HCT116 (cell line): ENCODE measurements at regions not wholly inside any gene's neighbourhood (a gene's known extent, or its start where the extent isn't known, plus 50 kb on each side); places are given as distances from the start of the nearest gene placed in this dataset.

Experiments
- ATAC-seq: fragments of 200-7000 bp; cut with Tn5 transposase; 2 replicates; pipeline ENCODE4 v1.9.1; 2020; ENCODE audit warnings: mild to moderate bottlenecking, moderate library complexity
- BruUV-seq: library from RNA; stranded (reverse); fragments of 400-500 nt; replicated peaks from 2 replicates; lab custom pipeline; 2021; lab: Mats Ljungman, UMichigan
- CTCF ChIA-PET: fragments of 300-600 bp; sonication (Branson Sonifier 250); formaldehyde crosslinking; loops from one replicate; lab custom pipeline; 2021; ENCODE audit warnings: antibody characterized with exemption; lab: Charles Lee
- POLR2A ChIA-PET: fragments of 300-600, 350-600 bp; sonication (Branson Sonifier 250); formaldehyde crosslinking; loops from one replicate; lab custom pipeline; 2021; ENCODE audit warnings: antibody characterized with exemption; lab: Charles Lee
- RAD21 ChIA-PET, 2 experiments: fragments of 300-600 bp; sonication (Branson Sonifier 250); formaldehyde crosslinking; loops; one replicate each; lab custom pipeline; 2023; ENCODE audit warnings: low total read pairs in 2 of 2; ENCODE audit not compliant: uncharacterized antibody in 2 of 2, unreplicated experiment in 2 of 2, low non-redundant PET in 1 of 2; lab: Charles Lee
- DNase-seq: peaks from one replicate; pipeline ENCODE4 v3.0.0-alpha.2; 2010; ENCODE audit warnings: low read depth, low spot score
- H2AFZ ChIP-seq: fragments of 200-600 bp; shearing (Covaris generic), sonication (generic); 2 replicates; pipeline ENCODE4 v1.6.1; 2017; ENCODE audit warnings: low read depth, mixed run types, mixed read lengths, antibody characterized with exemption, low read length; ENCODE audit not compliant: poor library complexity, severe bottlenecking
- H3K27ac ChIP-seq: 2 replicates; pipeline ENCODE4 v1.5.1; 2012; ENCODE audit warnings: low read depth, low read length
- H3K27me3 ChIP-seq: fragments of 200-600 bp; sonication (generic); 2 replicates; pipeline ENCODE4 v1.6.1; 2016; ENCODE audit warnings: mixed run types, low read length, mixed read lengths; ENCODE audit not compliant: insufficient read depth
- H3K36me3 ChIP-seq, 2 experiments: fragments of 200-500 bp in 1 of 2; fragments of 200-600 bp in 1 of 2; sonication (Bioruptor generic) in 1 of 2; sonication (generic) in 1 of 2; 2 replicates each; pipeline versions ENCODE4 v1.5.1 to v1.6.1; 2014 to 2016; ENCODE audit warnings: low read length in 2 of 2, inconsistent platforms in 1 of 2, mixed read lengths in 1 of 2, mixed run types in 1 of 2; ENCODE audit not compliant: insufficient read depth in 2 of 2, control insufficient read depth in 1 of 2
- H3K4me1 ChIP-seq, 2 experiments: fragments of 200-600 bp in 1 of 2; sonication (generic) in 1 of 2; 2 replicates each; pipeline versions ENCODE4 v1.5.1 to v1.6.1; 2012 to 2017; ENCODE audit warnings: low read length in 2 of 2, inconsistent platforms in 1 of 2, mild to moderate bottlenecking in 1 of 2, mixed read lengths in 1 of 2, mixed run types in 1 of 2, moderate library complexity in 1 of 2; ENCODE audit not compliant: insufficient read depth in 2 of 2, control insufficient read depth in 1 of 2
- H3K4me2 ChIP-seq: fragments of 200-600 bp; sonication (generic); 2 replicates; pipeline ENCODE4 v1.6.1; 2017; ENCODE audit warnings: mixed run types, low read length, mixed read lengths
- H3K4me3 ChIP-seq, 2 experiments: fragments of 200-600 bp in 1 of 2; sonication (generic) in 1 of 2; replicated peaks in 1 of 2; 2 replicates each; pipeline ENCODE4 v1.5.1; 2011 to 2016; ENCODE audit warnings: low read length in 2 of 2, control low read depth in 1 of 2, low read depth in 1 of 2, mild to moderate bottlenecking in 1 of 2, mixed read lengths in 1 of 2, mixed run types in 1 of 2
- H3K79me2 ChIP-seq: fragments of 200-600 bp; sonication (generic); 2 replicates; pipeline ENCODE4 v1.6.1; 2017; ENCODE audit warnings: mild to moderate bottlenecking, mixed run types, low read length, moderate library complexity, mixed read lengths; ENCODE audit not compliant: insufficient read depth
- H3K9ac ChIP-seq: fragments of 200-600 bp; sonication (generic); 2 replicates; pipeline ENCODE4 v1.6.1; 2016; ENCODE audit warnings: low read length, mixed read lengths
- H3K9me2 ChIP-seq: fragments of 200-600 bp; sonication (generic), shearing (Covaris generic); 2 replicates; pipeline ENCODE4 v1.6.1; 2017; ENCODE audit warnings: mixed run types, mild to moderate bottlenecking, moderate library complexity; ENCODE audit not compliant: insufficient read depth
- H3K9me3 ChIP-seq, 2 experiments: fragments of 200-500 bp in 1 of 2; fragments of 200-600 bp in 1 of 2; sonication (Bioruptor generic) in 1 of 2; sonication (generic) in 1 of 2; 2 replicates each; pipeline ENCODE4 v1.6.1; 2014 to 2017; ENCODE audit warnings: low read length in 2 of 2, mixed read lengths in 2 of 2, inconsistent platforms in 1 of 2, low read depth in 1 of 2, mild to moderate bottlenecking in 1 of 2, mixed run types in 1 of 2, moderate library complexity in 1 of 2; ENCODE audit not compliant: control insufficient read depth in 1 of 2, insufficient read depth in 1 of 2
- H4K20me1 ChIP-seq: fragments of 200-600 bp; sonication (generic), shearing (Covaris generic); 2 replicates; pipeline ENCODE4 v1.6.1; 2017; ENCODE audit warnings: mixed run types, mild to moderate bottlenecking, moderate library complexity; ENCODE audit not compliant: insufficient read depth
- CTCF ChIP-seq, 3 experiments: fragments of 200-600 bp in 1 of 3; sonication (generic) in 1 of 3; IDR thresholded peaks in 2 of 3; conservative IDR thresholded peaks in 1 of 3; 2 replicates each; pipeline ENCODE4 v1.5.1; 2012 to 2017; ENCODE audit warnings: low read depth in 2 of 3, low read length in 2 of 3, antibody characterized with exemption in 1 of 3, borderline replicate concordance in 1 of 3, control low read depth in 1 of 3, mild to moderate bottlenecking in 1 of 3, mixed read lengths in 1 of 3, mixed run types in 1 of 3, moderate library complexity in 1 of 3; ENCODE audit not compliant: insufficient read depth in 1 of 3
- FOSL1 ChIP-seq: IDR thresholded peaks from 2 replicates; pipeline ENCODE4 v1.6.1; 2012; ENCODE audit warnings: low read depth
- JUND ChIP-seq: IDR thresholded peaks from 2 replicates; pipeline ENCODE4 v1.6.1; 2012
- RAD21 ChIP-seq: IDR thresholded peaks from 2 replicates; pipeline ENCODE4 v1.6.1; 2012; ENCODE audit warnings: low read depth, mild to moderate bottlenecking
- SP1 ChIP-seq: IDR thresholded peaks from 2 replicates; pipeline ENCODE4 v1.6.1; 2012; ENCODE audit warnings: low read depth
- intact Hi-C: fragments of 100-400 bp; cut with micrococcal nuclease; formaldehyde crosslinking; loops from 2 replicates; pipeline ENCODE4 v1.10.0; 2022

GRCh38 chr16:58843675-58844074 is 109.6 kb upstream of the GOT2 start:
- Histone ChIP-seq H3K9me2 (no peaks in the 10 kb centered on the region), H3K4me3 (no peak overlapping the region), H3K4me1 (no peaks in the 10 kb centered on the region), H3K36me3 (no peaks in the 10 kb centered on the region), H3K27me3 (no peaks in the 10 kb centered on the region), H4K20me1 (no peaks in the 10 kb centered on the region), H3K9me3 (no peaks in the 10 kb centered on the region), H2AFZ (no peak overlapping the region), H3K4me2 (no peak overlapping the region), H3K9ac (no peak overlapping the region), H3K27ac (no peak overlapping the region), H3K79me2 (no peaks in the 10 kb centered on the region)
- DNase-seq = peak; percentile 3
- ChIA-PET POLR2A (no interaction called here), RAD21 (interaction anchor here in 1 of 2 experiments (0.6 kb wide), 1 partner anchor 29 kb away, joined by 3 read pairs; no protein-coding TSS in a partner anchor), CTCF (interaction anchor here (0.7 to 1.3 kb wide), 2 partner anchors 30 to 95 kb away, joined by 3 to 5 read pairs; no protein-coding TSS in a partner anchor)
- intact Hi-C loops = no loop called here
- ATAC-seq = no peak
- TF ChIP-seq SP1 (no peak), CTCF (IDR thresholded peaks at IDR 0.05 in 2 of 3, conservative IDR thresholded peaks at IDR 0.05 in 1 of 3; ENCODE audit: borderline replicate concordance in 1 of 3, insufficient read depth in 1 of 3, low read depth in 2 of 3, low read length in 2 of 3) (peak in 1 of 3 experiments; percentile 21; a peak in 1 of 6 replicates), RAD21 (peak; percentile 35; the same call in 1 of the 2 replicates)
- BruUV-seq = no TSS peak

GRCh38 chr16:58842746-58843145 is 108.6 kb upstream of the GOT2 start:
- TF ChIP-seq FOSL1 (no peak), JUND (no peak)
- ChIA-PET CTCF (no interaction called here), POLR2A (no interaction called here), RAD21 (no interaction called here)
- Histone ChIP-seq H3K4me1 (no peaks in the 10 kb centered on the region), H3K36me3 (no peaks in the 10 kb centered on the region), H3K79me2 (no peaks in the 10 kb centered on the region), H3K4me3 (no peak overlapping the region), H3K9ac (no peak overlapping the region), H3K9me2 (no peaks in the 10 kb centered on the region), H3K4me2 (no peak overlapping the region), H2AFZ (no peak overlapping the region), H3K27ac (no peak overlapping the region), H3K27me3 (no peaks in the 10 kb centered on the region), H3K9me3 (no peaks in the 10 kb centered on the region), H4K20me1 (no peaks in the 10 kb centered on the region)
- no TSS peak for BruUV-seq
- intact Hi-C loops = no loop called here
- DNase-seq (no peak), ATAC-seq (no peak)
